ENCODE measurements at regions not wholly inside any gene's neighbourhood (a gene's known extent, or its start where the extent isn't known, plus 50 kb on each side); places are given as distances from the start of the nearest gene placed in this dataset.

GRCh38 chr10:117726596-117727295, 184.2 kb downstream of the EMX2 start:
- no peak overlapping the region for H3K27ac ChIP-seq
- TF ChIP-seq, protein P1, sequence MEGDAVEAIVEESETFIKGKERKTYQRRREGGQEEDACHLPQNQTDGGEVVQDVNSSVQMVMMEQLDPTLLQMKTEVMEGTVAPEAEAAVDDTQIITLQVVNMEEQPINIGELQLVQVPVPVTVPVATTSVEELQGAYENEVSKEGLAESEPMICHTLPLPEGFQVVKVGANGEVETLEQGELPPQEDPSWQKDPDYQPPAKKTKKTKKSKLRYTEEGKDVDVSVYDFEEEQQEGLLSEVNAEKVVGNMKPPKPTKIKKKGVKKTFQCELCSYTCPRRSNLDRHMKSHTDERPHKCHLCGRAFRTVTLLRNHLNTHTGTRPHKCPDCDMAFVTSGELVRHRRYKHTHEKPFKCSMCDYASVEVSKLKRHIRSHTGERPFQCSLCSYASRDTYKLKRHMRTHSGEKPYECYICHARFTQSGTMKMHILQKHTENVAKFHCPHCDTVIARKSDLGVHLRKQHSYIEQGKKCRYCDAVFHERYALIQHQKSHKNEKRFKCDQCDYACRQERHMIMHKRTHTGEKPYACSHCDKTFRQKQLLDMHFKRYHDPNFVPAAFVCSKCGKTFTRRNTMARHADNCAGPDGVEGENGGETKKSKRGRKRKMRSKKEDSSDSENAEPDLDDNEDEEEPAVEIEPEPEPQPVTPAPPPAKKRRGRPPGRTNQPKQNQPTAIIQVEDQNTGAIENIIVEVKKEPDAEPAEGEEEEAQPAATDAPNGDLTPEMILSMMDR (conservative IDR thresholded peaks at IDR 0.05), result no peak

- TF ChIP-seq, protein P1 (conservative IDR thresholded peaks at IDR 0.05), result no peak
- H3K27ac ChIP-seq, result no peak overlapping the region
Measured at GRCh38 chr10:117727421-117727820, 184.9 kb downstream of the EMX2 start.

DNA sequence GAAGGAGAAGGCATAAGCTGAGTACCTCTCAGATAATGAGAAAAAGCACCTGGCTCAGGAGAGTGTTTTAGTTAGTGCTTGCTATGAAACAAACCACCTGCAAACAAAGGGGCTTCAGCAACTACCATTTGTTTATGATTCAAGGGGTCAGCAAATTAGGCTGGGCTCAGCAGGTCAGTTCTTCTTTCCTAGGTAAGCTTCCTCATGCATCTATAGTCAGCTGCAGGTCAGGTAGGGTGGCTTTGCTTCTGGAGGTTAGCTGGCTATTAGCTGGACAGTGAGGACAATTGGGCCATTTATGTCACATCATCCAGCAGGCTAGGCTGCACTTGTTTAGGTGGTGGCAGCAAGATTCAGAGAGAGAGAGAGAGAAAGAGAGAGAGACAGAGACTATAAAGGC, 185.5 kb downstream of the EMX2 start:
- TF ChIP-seq, protein P1 (conservative IDR thresholded peaks at IDR 0.05), result no peak
- H3K27ac ChIP-seq, result no peak overlapping the region

DNA sequence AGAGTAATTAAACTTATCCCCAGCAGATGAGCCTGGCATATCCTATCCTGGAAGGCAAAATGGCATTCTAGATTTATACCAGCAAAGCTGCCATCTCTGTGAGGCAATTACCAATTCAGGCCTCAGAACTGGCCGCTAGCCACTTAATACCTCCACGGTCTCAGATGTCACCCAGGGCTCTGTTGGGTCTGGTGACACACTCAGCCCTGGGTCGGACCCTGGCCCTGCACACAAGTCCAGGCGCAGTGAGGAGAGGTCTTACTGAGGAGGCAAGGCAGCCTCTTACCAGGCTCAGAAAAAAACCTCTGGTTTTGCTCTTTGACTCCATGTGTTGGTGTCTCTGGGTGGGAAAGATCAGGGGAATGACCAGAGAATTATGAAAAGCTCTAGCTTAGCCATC, 186.6 kb downstream of the EMX2 start:
- TF ChIP-seq, protein P1 (conservative IDR thresholded peaks at IDR 0.05), result no peak
- H3K27ac ChIP-seq, result no peak overlapping the region

GRCh38 chr10:117731121-117731791, 188.7 kb downstream of the EMX2 start:
- TF ChIP-seq, protein P1 (conservative IDR thresholded peaks at IDR 0.05), result no peak

DNA sequence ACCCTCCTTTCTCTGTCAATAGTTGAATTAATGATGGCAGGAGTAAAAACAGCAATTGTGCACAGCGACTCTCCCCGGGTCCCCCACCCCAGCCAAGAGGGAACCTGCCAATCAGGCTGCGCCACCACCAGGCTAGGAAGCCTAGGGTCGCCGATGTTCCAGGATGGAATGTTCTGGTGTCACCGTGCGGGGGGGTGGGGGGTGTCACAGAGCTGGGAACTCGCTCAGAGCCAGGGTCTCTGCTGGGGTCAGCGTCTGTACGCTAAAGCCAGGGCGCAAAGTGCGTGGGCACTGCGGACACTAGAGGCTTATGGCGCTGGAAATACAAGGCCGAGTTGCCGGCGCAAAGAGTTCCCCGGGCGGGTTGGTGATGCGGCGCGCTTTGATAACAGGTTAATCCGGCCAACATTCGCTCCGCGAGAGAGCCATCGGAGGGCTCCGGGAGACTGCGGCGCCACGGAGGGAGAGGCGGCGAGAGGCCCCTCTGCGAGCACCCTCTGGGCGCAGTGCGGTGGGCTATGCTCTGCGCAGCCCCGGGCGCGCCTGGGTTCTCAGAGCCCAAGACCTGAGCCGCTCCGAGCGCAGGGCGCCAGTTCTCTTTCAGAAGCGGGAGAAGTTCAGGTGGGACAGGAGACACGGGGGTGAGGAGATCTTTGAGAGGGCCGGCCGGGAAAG, 192.3 kb downstream of the EMX2 start:
- TF ChIP-seq, protein P1 (conservative IDR thresholded peaks at IDR 0.05), result no peak

More at GRCh38 chr10:117731121-117731791, 188.7 kb downstream of the EMX2 start:
- H3K27ac ChIP-seq, result no peak overlapping the region

DNA sequence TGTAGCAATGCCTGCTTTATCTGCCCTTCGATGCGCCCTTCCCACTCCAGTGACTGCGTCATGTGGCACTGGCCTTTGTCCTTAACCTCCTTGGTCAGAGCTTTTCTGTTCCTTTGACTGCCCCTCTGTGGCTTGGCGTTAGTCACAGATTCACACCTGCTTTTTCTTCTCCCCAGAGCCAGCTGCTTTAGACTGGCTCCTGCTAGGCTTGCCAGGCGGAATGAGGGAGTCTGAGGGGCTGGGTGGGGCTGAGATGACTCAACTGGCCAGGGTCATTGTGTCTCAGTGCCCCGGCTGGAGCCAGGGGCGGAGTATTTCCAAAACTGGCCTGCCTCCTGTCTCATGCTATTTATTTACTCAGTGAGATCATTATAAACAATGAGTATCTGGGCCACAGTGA, 194.1 kb downstream of the EMX2 start:
- H3K27ac ChIP-seq, result no peak overlapping the region
- TF ChIP-seq, protein P1 (conservative IDR thresholded peaks at IDR 0.05), result no peak

More for the DNA sequence above, 192.3 kb downstream of the EMX2 start:
- H3K27ac ChIP-seq, result no peak overlapping the region
